Epithelial cell of prostate (primary cell): ENCODE measurements at regions not wholly inside any gene's neighbourhood (a gene's known extent, or its start where the extent isn't known, plus 50 kb on each side); places are given as distances from the start of the nearest gene placed in this dataset.
"Not testable (repeated sequence)": the region's sequence is repeated elsewhere in the genome, so short reads cannot be mapped to it uniquely, and the experiment has no call there.

Source experiments
- DNase-seq: peaks from one replicate; pipeline ENCODE4 v3.0.0-alpha.2; 2011; ENCODE audit warnings: low read depth, low spot score
- H3K27ac ChIP-seq: fragments of 450-650 bp; 2 replicates; pipeline ENCODE4 v1.5.1; 2017; ENCODE audit warnings: mild to moderate bottlenecking

- DNase-seq, result no peak
- no peak overlapping the region for H3K27ac ChIP-seq
Measured at GRCh38 chr10:8128511-8128910, 74.0 kb downstream of the GATA3 start.

DNA sequence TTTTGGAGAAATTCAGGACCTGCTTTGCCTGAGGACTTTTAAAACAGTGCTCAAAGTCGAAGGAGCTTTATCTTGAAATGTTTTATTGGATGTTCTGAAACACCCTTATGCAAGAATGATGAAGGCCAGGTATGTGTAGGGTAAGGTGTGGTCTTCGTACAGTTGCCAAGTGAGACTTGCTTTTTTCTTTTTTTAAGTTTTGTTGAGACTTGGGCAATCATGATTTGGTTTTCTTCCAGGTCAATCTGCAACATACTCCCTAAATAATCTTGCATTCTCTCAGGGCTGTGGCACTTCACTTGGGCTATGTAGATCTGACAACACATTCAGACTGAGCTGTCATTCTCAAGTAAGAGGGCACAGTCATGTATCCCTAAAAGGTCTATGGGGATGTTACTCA is 75.0 kb downstream of the GATA3 start:
- no peak overlapping the region for H3K27ac ChIP-seq
- peak; percentile 12 for DNase-seq

DNA sequence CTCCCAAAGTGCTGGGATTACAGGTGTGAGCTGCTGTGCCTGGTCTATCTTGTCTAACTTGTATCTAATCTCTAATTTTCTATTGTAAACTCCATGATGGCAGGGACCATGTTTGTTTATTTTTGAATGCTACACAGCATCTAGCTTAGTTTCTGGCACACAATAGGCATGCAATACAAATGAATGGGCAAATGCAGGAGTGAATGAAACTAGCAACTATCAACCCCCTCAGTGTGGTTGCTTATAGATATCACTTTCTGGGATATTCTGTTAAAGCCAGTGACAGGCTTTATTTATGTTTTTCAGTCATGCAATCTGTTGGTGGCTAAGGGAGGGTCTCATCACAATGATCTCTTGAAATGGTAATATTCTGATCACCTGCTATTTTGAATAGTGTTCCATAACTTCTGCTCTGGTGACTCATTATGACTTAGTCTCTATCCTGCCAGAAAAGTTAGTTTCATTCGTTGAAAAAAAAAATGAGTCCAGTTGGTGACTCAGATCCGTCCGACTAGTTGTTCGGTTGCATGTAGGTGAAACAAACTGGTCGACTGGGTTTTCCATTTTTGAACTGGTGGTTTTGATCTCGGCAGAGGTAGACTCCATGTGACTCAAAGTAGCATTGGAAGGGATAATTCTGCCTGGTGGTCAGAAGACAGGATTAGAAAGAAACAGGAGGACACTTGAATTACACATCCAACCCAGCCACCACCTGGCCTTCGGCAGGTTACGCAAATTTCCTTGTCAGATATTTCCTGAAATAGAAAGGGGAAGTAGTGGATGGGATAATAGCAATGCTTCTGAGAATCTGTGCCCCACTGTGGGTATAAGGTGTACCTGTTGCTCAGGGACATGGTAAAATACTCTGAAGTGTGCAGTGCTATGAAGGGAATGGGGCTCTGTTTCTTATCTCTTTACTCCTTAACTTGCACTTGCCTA is 76.8 kb downstream of the GATA3 start:
- peak; percentile 89 for DNase-seq
- H3K27ac ChIP-seq, result peak overlapping the region; percentile 89

DNA sequence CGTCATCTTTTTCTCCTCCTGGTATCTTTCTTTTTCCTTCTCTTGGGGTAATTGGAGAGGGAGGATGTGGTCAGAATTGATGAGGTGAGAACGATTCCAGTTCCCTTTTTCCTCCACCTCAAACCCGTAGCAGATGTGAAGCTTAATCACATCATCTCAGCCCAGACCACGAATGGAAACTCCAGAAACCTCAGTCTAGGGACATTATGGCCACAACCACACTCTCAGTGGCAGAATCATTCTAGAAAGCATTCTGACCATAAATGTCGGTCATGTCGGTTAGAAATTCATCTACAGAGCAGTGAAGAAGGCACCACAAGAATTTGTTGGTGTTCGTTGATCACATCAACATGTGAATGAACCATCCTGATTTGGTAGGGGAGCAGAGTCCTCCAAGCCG is 78.7 kb downstream of the GATA3 start:
- H3K27ac ChIP-seq, result no peak overlapping the region
- no peak for DNase-seq

GRCh38 chr10:8136736-8137135 is 82.2 kb downstream of the GATA3 start:
- no peak for DNase-seq
- H3K27ac ChIP-seq, result no peak overlapping the region

GRCh38 chr10:8137272-8137681 is 82.8 kb downstream of the GATA3 start:
- H3K27ac ChIP-seq, result no peak overlapping the region
- no peak for DNase-seq

GRCh38 chr10:8137726-8138125 is 83.2 kb downstream of the GATA3 start:
- no peak for DNase-seq

DNA sequence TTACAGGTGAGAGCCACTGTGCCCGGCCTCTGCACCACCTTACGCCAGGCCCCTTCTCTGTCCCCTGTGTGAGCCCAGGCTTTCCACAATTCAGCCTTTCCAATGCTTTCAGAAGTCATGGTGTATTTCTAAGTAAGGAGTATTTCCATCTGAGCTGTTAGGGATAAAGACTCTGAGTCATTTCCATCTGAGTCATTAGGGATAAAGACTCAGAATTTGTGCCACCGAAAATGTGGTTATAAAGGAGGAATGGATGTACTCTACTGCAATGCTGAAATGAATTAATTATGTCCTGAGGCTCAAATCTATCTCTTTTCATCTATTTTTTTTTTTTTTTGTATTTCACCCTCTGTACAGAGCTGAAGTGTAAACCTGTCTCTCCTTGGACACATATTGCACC is 84.0 kb downstream of the GATA3 start:
- no peak overlapping the region for H3K27ac ChIP-seq
- DNase-seq, result peak; percentile 24

More at GRCh38 chr10:8137726-8138125, 83.2 kb downstream of the GATA3 start:
- no peak overlapping the region for H3K27ac ChIP-seq

- no peak overlapping the region for H3K27ac ChIP-seq
- no peak for DNase-seq
Measured at GRCh38 chr10:8144496-8144895, 90.0 kb downstream of the GATA3 start.

DNA sequence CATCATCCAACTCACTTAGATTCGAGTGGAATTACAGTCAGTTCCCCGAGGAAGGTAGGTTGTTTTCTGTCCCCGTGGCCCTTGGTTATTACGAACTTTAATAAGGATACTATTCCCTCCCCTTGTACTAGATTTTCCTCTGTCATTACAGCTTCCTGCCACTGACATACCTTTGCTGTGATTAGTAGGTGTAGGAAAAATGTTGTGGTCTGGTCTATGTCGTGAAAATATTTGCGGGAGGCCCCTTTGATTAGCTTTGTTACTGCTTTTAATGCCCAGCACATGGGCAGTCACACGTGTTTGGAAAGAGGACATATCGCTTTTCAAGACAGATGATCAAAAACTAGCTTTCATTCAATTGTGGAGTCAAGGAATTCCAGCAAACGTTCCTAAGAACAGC is 92.2 kb downstream of the GATA3 start:
- no peak for DNase-seq

GRCh38 chr10:8149991-8150390 is 95.5 kb downstream of the GATA3 start:
- H3K27ac ChIP-seq, result no peak overlapping the region

More for the DNA sequence above, 92.2 kb downstream of the GATA3 start:
- no peak overlapping the region for H3K27ac ChIP-seq

DNA sequence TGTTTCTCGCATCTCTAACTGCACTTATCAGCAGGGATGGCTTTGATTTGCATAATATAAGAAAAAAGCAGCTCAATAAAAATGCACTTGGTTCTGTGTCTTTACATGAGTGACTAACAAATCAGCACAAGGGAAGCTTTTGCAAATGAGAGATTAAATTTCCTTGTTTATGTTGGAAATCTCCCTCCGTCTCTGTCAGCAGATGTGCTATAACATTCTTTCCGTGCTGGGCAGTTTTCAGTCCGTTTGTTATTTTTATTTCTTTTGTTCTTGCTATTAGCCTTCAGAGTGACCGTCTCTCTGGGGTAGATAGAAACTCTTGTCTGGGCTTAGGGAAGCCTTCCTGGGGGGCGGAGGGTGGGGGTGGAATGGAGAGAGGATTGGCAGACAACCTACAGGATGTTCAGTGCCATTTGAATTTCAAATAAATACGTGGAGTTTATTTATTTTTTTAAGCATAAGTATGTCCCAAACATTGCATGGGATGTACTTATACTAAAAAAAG is 96.0 kb downstream of the GATA3 start:
- no peak for DNase-seq
- H3K27ac ChIP-seq, result no peak overlapping the region

More at GRCh38 chr10:8149991-8150390, 95.5 kb downstream of the GATA3 start:
- no peak for DNase-seq

DNA sequence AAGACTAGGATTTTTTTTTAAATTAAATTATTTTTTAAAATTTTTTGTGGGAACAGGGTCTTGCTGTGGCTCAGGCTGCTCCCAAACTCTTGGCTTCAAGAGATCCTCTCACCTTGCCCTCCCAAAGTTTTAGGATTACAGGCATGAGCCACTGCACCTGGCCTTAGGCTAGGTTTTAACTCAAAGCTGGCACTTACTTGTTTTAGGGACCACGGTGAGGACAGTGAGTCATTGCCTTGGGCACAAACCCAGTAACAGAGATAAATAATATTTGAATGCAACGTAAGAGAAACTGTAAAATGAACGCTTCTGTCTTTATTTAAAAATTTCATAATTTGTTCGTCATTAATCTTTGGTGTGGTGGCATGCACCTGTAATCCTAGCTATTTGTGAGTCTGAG is 96.6 kb downstream of the GATA3 start:
- H3K27ac ChIP-seq, result no peak overlapping the region
- no peak for DNase-seq

- no peak for DNase-seq
- no peak overlapping the region for H3K27ac ChIP-seq
Measured at GRCh38 chr10:8156918-8157317, 102.4 kb downstream of the GATA3 start.

DNA sequence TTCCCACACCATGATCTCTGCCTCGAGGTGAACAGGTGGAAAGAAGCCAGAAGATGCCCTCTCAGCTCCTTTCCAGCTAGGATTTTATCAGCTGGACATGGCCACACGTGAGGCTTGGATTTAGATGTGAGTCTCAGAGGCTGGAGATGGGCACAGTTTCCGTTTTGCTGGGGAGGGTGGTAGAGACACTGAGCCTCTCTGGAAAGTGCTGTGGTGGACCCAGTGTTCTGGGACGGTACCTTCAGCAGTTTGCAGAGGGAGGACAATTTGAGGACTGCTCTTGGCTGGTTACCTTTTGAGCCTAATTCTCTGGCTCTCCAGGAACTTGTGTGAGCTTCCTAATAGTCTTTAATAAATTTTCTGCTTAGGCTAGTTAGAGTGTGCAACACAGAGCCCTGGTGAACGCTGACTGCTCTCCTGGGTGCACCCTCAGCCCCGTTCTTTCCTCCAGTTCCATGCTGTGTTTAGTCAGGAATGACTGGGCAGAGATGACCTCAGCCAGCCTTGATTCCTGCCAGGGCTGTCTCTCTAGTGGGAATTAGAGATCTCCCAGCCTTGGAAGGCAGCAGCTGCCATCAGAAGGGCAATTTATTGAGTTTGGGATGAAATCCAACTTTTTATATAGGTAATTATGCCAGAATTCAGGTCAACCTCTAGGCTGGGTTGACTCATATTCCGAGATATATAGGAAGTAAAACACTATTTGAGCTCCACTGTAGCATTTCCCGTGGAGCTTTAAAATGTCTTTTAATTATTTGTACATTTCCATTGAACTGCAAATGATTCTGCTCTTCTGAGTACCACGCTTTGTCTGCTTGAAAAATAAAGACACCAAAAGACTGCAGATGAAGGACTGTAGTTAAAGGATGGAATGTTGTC is 103.9 kb downstream of the GATA3 start:
- no peak for DNase-seq
- peak overlapping the region; percentile 77 for H3K27ac ChIP-seq

GRCh38 chr10:8159341-8160165 is 105.1 kb downstream of the GATA3 start:
- peak overlapping the region; percentile 77 for H3K27ac ChIP-seq
- DNase-seq, result peak; percentile 27

DNA sequence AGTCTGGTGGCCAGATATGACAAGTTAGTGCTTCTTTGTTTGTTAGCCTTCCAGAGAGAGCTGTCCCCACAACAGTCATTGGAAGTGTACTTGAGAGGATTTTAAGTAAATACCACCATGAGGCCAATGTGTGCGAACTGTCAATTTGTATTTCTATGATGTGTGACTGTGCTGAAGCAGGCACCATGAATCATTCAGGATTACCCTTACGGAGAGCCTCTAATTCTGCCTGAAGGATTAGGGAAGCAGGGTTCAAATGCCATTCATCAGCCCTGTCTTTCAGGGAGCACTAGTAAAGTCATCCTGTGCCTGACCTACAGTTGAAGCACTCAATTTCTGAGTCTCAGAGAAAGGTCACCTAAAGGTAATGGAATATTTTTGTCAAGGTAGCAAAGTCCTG is 109.3 kb downstream of the GATA3 start:
- DNase-seq, result no peak
- H3K27ac ChIP-seq, result no peak overlapping the region

- not testable (repeated sequence) for H3K27ac ChIP-seq, DNase-seq
Measured at GRCh38 chr10:8164640-8165039, 110.2 kb downstream of the GATA3 start.

DNA sequence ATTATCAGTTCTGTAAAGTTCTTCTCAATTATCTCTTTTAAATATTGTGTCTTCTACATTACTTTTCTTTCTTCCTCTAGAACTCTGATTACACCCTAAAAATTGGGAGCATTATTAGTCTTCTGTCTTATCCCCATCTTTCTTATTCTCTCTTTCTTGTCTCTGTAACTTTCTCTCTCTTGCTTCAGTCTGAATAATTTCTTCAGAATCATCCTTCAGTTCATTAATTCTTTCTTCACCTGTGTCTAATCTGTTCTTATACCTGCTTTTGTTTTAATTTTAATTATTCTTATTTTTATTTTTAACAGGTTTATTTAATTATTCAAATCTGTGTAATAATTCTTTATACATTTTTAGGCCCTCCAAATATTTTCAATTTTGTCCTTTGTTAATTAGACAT is 114.3 kb downstream of the GATA3 start:
- no peak overlapping the region for H3K27ac ChIP-seq
- DNase-seq, result no peak

GRCh38 chr10:8171008-8171407 is 116.5 kb downstream of the GATA3 start:
- DNase-seq, result no peak
- H3K27ac ChIP-seq, result no peak overlapping the region
